ENCODE measurements at regions not wholly inside any gene's neighbourhood (a gene's known extent, or its start where the extent isn't known, plus 50 kb on each side); places are given as distances from the start of the nearest gene placed in this dataset.
A peak's percentile ranks its signal among the peaks of the same experiment; 100 is the strongest.

GRCh38 chr17:33739714-33740113 is 446.6 kb upstream of the ASIC2 start:
- no peak for DNase-seq
- Mint-ChIP-seq H3K27ac (no peak overlapping the region), H3K36me3 (no peaks in the 10 kb centered on the region), H3K4me1 (no peaks in the 10 kb centered on the region), H3K9me3 (no peaks in the 10 kb centered on the region), H3K4me3 (no peak overlapping the region), H3K27me3 (peaks cover 7 to 8% of the 10 kb centered on the region in 2 donors)
- ATAC-seq (replicated peaks): no peak

DNA sequence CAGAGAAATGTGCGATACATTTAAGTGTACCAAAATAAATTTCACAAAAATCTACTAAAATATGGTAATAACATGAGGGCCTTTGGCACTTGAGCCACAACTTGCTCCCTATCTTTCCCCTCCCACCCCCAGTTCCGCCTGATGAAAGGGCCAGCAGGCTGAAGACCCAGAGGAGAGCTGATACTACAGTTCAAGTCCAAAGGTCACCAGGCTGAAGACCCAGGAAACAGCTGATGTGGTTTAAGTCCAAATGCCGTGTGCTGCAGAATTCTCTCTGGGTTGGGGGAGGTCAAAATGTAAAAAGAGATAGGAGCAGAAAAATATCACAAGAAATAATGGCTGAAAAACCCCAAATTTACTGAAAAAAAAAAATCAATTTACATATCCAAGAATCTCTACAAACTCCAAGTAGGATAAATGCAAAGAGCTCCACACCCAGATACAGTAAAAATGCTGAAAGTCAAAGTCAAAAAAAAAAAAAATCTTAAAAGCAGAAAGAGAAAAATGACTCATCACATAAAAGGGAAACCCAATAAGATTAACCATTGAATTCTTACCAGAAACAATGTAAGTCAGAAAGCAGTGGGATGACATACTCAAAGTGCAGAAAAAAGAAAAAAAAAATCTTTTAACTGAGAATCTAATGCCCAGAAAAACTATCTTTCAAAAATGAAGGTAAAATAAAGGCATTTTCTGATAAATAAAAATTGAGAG is 452.1 kb upstream of the ASIC2 start:
- no peaks in the 10 kb centered on the region for H3K4me1 Mint-ChIP-seq
- peaks cover 11% of the 10 kb centered on the region in 2 donors for H3K27me3 Mint-ChIP-seq
- H3K36me3 Mint-ChIP-seq: no peaks in the 10 kb centered on the region
- no peak overlapping the region for H3K27ac Mint-ChIP-seq
- DNase-seq (no peak), ATAC-seq (replicated peaks) (no peak)
- H3K9me3 Mint-ChIP-seq: no peaks in the 10 kb centered on the region
- no peak overlapping the region for H3K4me3 Mint-ChIP-seq

- Mint-ChIP-seq H3K4me3 (no peak overlapping the region), H3K27me3 (peaks cover 21 to 31% of the 10 kb centered on the region in 2 donors), H3K4me1 (peaks cover 0 to 3% of the 10 kb centered on the region in 2 donors), H3K9me3 (peaks cover 4 to 5% of the 10 kb centered on the region in 2 donors), H3K36me3 (no peaks in the 10 kb centered on the region), H3K27ac (no peak overlapping the region)
- no peak for DNase-seq
- no peak for ATAC-seq (replicated peaks)
Measured at GRCh38 chr17:33749171-33749570, 456.1 kb upstream of the ASIC2 start.

- peak; percentile 40 for DNase-seq
- Mint-ChIP-seq H3K36me3 (no peaks in the 10 kb centered on the region), H3K27ac (no peak overlapping the region), H3K4me1 (peaks cover 0 to 3% of the 10 kb centered on the region in 2 donors), H3K27me3 (peaks cover 26 to 31% of the 10 kb centered on the region in 2 donors), H3K4me3 (peak overlapping the region in 1 of 2 donors; percentile 8), H3K9me3 (peaks cover 8 to 12% of the 10 kb centered on the region in 2 donors)
- ATAC-seq (replicated peaks): peak; percentile 65 to 81
Measured at GRCh38 chr17:33750943-33751701, 458.0 kb upstream of the ASIC2 start.

GRCh38 chr17:33751702-33752065 is 458.6 kb upstream of the ASIC2 start:
- peaks cover 0 to 3% of the 10 kb centered on the region in 2 donors for H3K4me1 Mint-ChIP-seq
- no peak for ATAC-seq (replicated peaks)
- no peak overlapping the region for H3K27ac Mint-ChIP-seq
- peaks cover 26 to 31% of the 10 kb centered on the region in 2 donors for H3K27me3 Mint-ChIP-seq
- H3K36me3 Mint-ChIP-seq: no peaks in the 10 kb centered on the region
- DNase-seq: no peak
- H3K4me3 Mint-ChIP-seq: peak overlapping the region in 1 of 2 donors; percentile 8
- peaks cover 8 to 12% of the 10 kb centered on the region in 2 donors for H3K9me3 Mint-ChIP-seq

DNA sequence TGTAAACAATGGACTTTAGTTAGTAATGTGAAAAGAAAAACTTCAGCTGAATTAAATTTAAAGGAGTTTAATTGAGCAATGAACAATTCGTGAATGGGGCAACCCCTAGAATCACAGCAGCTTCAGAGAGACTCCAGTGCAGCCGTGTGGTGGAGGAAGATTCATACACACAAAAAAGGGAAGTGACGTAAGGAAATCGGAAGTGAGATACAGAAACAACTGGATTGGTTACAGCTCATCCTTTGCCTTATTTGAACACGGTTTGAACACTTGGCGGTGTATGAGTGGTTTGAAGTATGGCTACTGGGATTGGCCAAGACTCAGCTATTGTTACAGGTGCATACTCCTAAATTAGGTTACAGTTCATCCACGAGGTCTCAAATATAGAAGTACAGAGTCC is 460.4 kb upstream of the ASIC2 start:
- peaks cover 0 to 3% of the 10 kb centered on the region in 2 donors for H3K4me1 Mint-ChIP-seq
- no peak overlapping the region for H3K27ac Mint-ChIP-seq
- peaks cover 8 to 12% of the 10 kb centered on the region in 2 donors for H3K9me3 Mint-ChIP-seq
- no peaks in the 10 kb centered on the region for H3K36me3 Mint-ChIP-seq
- H3K4me3 Mint-ChIP-seq: no peak overlapping the region
- DNase-seq: no peak
- ATAC-seq (replicated peaks): peak in 1 of 2 donors; percentile 48
- H3K27me3 Mint-ChIP-seq: peaks cover 26 to 31% of the 10 kb centered on the region in 2 donors

DNA sequence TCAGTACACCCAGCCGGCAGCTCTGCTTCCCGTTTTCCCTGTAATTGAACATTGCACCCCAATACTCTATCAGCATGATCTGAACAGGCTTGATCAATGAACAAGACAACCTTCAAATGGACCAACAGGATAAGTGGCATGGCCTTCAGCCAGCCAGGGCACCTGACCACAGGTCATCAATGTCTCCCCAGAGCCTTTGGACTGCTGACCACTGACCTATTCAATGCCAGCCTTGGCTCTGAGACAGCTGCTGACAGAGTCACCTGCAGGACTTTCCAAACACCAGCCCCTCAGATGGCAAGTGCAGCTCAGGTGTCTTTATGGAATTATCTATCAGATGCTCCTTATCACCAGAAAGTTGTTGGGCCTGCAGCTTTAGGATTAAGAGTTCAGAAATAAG is 462.9 kb upstream of the ASIC2 start:
- peaks cover 0 to 3% of the 10 kb centered on the region in 2 donors for H3K4me1 Mint-ChIP-seq
- H3K27me3 Mint-ChIP-seq: peaks cover 11 to 21% of the 10 kb centered on the region in 2 donors

GRCh38 chr17:33765871-33766270 is 472.8 kb upstream of the ASIC2 start:
- H3K36me3 Mint-ChIP-seq: no peaks in the 10 kb centered on the region
- no peak overlapping the region for H3K27ac Mint-ChIP-seq
- no peak for DNase-seq
- H3K9me3 Mint-ChIP-seq: no peaks in the 10 kb centered on the region
- H3K4me1 Mint-ChIP-seq: no peaks in the 10 kb centered on the region
- peaks cover 0 to 6% of the 10 kb centered on the region in 2 donors for H3K27me3 Mint-ChIP-seq
- no peak for ATAC-seq (replicated peaks)
- H3K4me3 Mint-ChIP-seq: no peak overlapping the region

More for the DNA sequence above, 462.9 kb upstream of the ASIC2 start:
- Mint-ChIP-seq H3K27ac (no peak overlapping the region), H3K9me3 (peaks cover 10 to 12% of the 10 kb centered on the region in 2 donors), H3K36me3 (no peaks in the 10 kb centered on the region), H3K4me3 (no peak overlapping the region)
- ATAC-seq (replicated peaks) (no peak), DNase-seq (no peak)

DNA sequence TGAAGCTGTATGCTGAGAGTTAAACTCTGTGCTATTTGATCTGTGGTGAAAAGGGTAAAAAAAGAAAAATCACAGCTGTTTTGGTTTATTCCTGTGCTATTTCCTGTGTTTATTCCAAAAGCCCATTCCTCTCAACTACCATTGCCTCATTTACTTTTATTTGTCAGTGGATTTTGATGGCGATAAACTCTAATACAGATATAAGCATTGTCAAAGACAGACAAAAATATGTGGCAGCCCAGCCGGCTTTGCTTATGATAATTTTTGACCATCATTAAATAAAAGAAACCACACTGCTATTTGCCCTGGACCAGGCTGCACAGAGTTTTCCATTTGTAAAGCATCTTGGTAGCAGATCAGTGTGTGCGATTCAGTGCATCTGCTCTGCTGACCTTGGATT is 473.6 kb upstream of the ASIC2 start:
- Mint-ChIP-seq H3K27ac (no peak overlapping the region), H3K27me3 (peaks cover 0 to 6% of the 10 kb centered on the region in 2 donors), H3K9me3 (no peaks in the 10 kb centered on the region), H3K4me3 (no peak overlapping the region), H3K4me1 (no peaks in the 10 kb centered on the region), H3K36me3 (no peaks in the 10 kb centered on the region)
- ATAC-seq (replicated peaks) (no peak), DNase-seq (no peak)

DNA sequence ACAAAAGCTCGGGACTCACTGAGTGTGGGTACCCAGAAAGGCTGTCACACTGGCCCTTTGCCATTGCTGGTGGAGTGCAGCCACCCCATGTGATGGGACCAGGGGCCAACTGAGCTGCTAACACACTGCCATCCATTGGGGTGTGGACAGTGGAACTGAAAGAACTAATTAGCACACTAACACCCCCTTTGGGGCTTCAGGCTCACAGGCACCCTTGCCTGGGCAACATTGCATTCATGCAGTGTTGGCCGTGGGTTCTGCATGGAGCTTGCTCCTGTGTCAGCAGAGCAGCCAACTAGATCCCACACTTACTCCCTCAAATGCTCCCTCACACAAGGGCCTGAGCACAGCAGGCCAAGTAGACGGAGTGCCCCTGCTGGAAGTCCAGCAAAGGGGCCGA is 476.0 kb upstream of the ASIC2 start:
- no peak for ATAC-seq (replicated peaks)
- no peaks in the 10 kb centered on the region for H3K36me3 Mint-ChIP-seq
- H3K4me3 Mint-ChIP-seq: no peak overlapping the region
- H3K4me1 Mint-ChIP-seq: no peaks in the 10 kb centered on the region
- H3K9me3 Mint-ChIP-seq: no peaks in the 10 kb centered on the region
- DNase-seq: no peak
- peaks cover 1 to 6% of the 10 kb centered on the region in 2 donors for H3K27me3 Mint-ChIP-seq
- H3K27ac Mint-ChIP-seq: no peak overlapping the region

DNA sequence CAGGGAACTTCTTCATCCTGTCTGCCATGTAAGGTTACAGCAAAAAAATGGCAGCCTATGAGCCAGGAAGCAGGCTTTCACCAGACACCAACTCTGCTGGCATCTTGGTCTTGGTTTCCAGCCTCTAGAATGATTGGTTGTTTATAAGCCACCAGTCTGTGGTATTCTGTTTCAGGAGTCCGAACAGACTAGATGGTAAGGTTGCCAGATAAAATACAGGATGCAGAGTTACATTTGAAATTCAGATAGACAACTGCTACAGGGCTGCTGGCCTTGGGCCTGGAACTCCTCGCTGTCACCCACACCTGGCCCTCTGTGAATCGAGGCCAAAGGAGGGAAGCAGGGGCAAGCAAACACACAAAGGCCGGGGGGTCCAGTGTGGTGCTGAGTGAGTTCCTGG is 478.8 kb upstream of the CCL2 start:
- Mint-ChIP-seq H3K4me3 (no peak overlapping the region), H3K9me3 (no peaks in the 10 kb centered on the region), H3K4me1 (no peaks in the 10 kb centered on the region), H3K36me3 (no peaks in the 10 kb centered on the region), H3K27ac (no peak overlapping the region), H3K27me3 (peaks cover 12 to 20% of the 10 kb centered on the region in 2 donors)
- no peak for ATAC-seq (replicated peaks)
- no peak for DNase-seq

DNA sequence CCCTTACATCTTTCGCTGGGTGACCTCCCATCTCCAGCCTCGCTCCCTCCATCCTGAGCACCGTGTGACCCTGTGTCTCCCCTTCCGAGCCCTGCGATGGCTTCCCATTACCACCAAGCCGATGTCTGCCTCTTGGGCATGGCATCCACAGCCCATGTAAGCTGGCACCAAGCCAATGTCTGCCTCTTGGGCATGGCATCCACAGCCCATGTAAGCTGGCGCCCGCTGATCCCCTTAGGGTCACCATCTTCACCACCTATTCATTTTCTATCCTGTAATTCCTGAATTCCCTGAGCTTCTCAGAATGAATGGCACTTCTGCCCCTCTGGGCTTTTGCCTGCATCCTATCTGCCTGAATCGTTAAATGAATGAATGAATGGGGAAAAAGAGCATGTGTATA is 478.2 kb upstream of the CCL2 start:
- Mint-ChIP-seq H3K27ac (no peak overlapping the region), H3K4me3 (no peak overlapping the region), H3K27me3 (peaks cover 12 to 26% of the 10 kb centered on the region in 2 donors), H3K4me1 (no peaks in the 10 kb centered on the region), H3K9me3 (no peaks in the 10 kb centered on the region), H3K36me3 (no peaks in the 10 kb centered on the region)
- DNase-seq: no peak
- ATAC-seq (replicated peaks): no peak

DNA sequence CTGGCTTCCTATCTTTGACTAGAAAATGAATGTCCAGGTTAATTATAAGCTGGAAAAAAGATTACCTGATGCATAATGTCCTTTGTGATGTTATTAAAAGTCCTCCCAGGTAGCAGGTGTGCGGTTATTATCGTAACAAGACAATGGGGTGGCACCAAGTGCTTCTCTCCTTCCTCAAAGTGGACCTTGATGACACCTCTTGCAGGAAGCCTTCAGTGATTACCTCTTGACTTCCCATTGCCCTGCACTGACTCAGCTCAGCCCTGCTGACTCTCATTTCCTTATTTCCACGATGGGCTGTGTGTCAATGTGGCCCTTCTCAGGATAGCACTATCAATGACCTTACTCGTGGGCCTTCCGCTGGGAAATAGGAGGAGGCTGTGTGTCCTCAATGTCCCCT is 477.4 kb upstream of the CCL2 start:
- Mint-ChIP-seq H3K36me3 (no peaks in the 10 kb centered on the region), H3K4me3 (no peak overlapping the region), H3K27ac (no peak overlapping the region), H3K27me3 (peaks cover 12 to 29% of the 10 kb centered on the region in 2 donors), H3K9me3 (no peaks in the 10 kb centered on the region), H3K4me1 (no peaks in the 10 kb centered on the region)
- ATAC-seq (replicated peaks) (no peak), DNase-seq (no peak)

- Mint-ChIP-seq H3K27me3 (peaks cover 12 to 34% of the 10 kb centered on the region in 2 donors), H3K27ac (no peak overlapping the region), H3K9me3 (no peaks in the 10 kb centered on the region), H3K36me3 (no peaks in the 10 kb centered on the region), H3K4me3 (no peak overlapping the region), H3K4me1 (no peaks in the 10 kb centered on the region)
- DNase-seq: no peak
- ATAC-seq (replicated peaks): no peak
Measured at GRCh38 chr17:33778505-33779233, 476.4 kb upstream of the CCL2 start.
